GM23338 (cell line): ENCODE measurements at regions not wholly inside any gene's neighbourhood (a gene's known extent, or its start where the extent isn't known, plus 50 kb on each side); places are given as distances from the start of the nearest gene placed in this dataset.

Experiments used
- ATAC-seq: fragments of 200-7000 bp; cut with Tn5 transposase; 3 replicates; pipeline ENCODE4 v1.9.1; 2020
- DNase-seq: peaks from one replicate; pipeline ENCODE4 v3.0.0-alpha.2; 2015; ENCODE audit warnings: low spot score
- H2AFZ ChIP-seq: fragments of 200-600 bp; sonication (generic); 2 replicates; pipeline ENCODE4 v1.8.0; 2016; ENCODE audit warnings: antibody characterized with exemption, mild to moderate bottlenecking, moderate library complexity
- H3F3A ChIP-seq: fragments of 200-600 bp; sonication (generic); replicated peaks from 2 replicates; pipeline ENCODE4 v1.8.0; 2017; ENCODE audit warnings: antibody characterized with exemption, mixed run types, low read depth
- H3K27ac ChIP-seq: fragments of 200-600 bp; sonication (generic); 2 replicates; pipeline ENCODE4 v1.6.1; 2016; ENCODE audit warnings: low read depth
- H3K27me3 ChIP-seq: fragments of 200-600 bp; sonication (generic); 2 replicates; pipeline ENCODE4 v1.8.0; 2016; ENCODE audit warnings: mild to moderate bottlenecking, mixed run types, moderate library complexity; ENCODE audit not compliant: insufficient read depth
- H3K36me3 ChIP-seq: fragments of 200-600 bp; sonication (generic); 2 replicates; pipeline ENCODE4 v1.8.0; 2016; ENCODE audit warnings: mild to moderate bottlenecking; ENCODE audit not compliant: insufficient read depth
- H3K4me1 ChIP-seq: fragments of 200-600 bp; sonication (generic); 2 replicates; pipeline ENCODE4 v1.8.0; 2016; ENCODE audit warnings: mild to moderate bottlenecking, moderate library complexity; ENCODE audit not compliant: insufficient read depth
- H3K4me2 ChIP-seq: fragments of 200-600 bp; sonication (generic); 2 replicates; pipeline ENCODE4 v1.7.1; 2017; ENCODE audit warnings: mixed run types
- H3K4me3 ChIP-seq: fragments of 200-600 bp; sonication (generic); 2 replicates; pipeline ENCODE4 v1.6.1; 2016; ENCODE audit warnings: mixed run types
- H3K79me2 ChIP-seq: fragments of 200-600 bp; sonication (generic); replicated peaks from 2 replicates; pipeline ENCODE4 v1.8.0; 2017; ENCODE audit warnings: mild to moderate bottlenecking; ENCODE audit not compliant: insufficient read depth
- H3K9me2 ChIP-seq: fragments of 200-600 bp; sonication (generic); 2 replicates; pipeline ENCODE4 v1.8.0; 2017; ENCODE audit not compliant: insufficient read depth
- H4K20me1 ChIP-seq: fragments of 200-600 bp; sonication (generic); replicated peaks from 2 replicates; pipeline ENCODE4 v1.8.0; 2017; ENCODE audit warnings: mild to moderate bottlenecking; ENCODE audit not compliant: insufficient read depth
- H3K27ac Mint-ChIP-seq: 2 replicates; pipeline ENCODE4 v1.8.0; 2020; ENCODE audit warnings: inconsistent platforms, mild to moderate bottlenecking, moderate library complexity, mixed read lengths
- H3K27me3 Mint-ChIP-seq: 3 replicates; pipeline ENCODE4 v1.8.0; 2022; ENCODE audit warnings: low read depth, mild to moderate bottlenecking, moderate library complexity, mixed read lengths, inconsistent platforms; ENCODE audit not compliant: insufficient read depth, poor library complexity
- H3K36me3 Mint-ChIP-seq: 3 replicates; pipeline ENCODE4 v1.8.0; 2021; ENCODE audit warnings: low read depth, mild to moderate bottlenecking, inconsistent platforms, moderate library complexity, mixed read lengths
- H3K4me1 Mint-ChIP-seq: 3 replicates; pipeline ENCODE4 v1.8.0; 2020; ENCODE audit warnings: mild to moderate bottlenecking, inconsistent platforms, mixed read lengths
- H3K4me3 Mint-ChIP-seq: 3 replicates; pipeline ENCODE4 v1.8.0; 2021; ENCODE audit warnings: moderate library complexity, mild to moderate bottlenecking, inconsistent platforms, mixed read lengths
- H3K9me3 Mint-ChIP-seq: 3 replicates; pipeline ENCODE4 v1.8.0; 2020; ENCODE audit warnings: moderate library complexity, mild to moderate bottlenecking, inconsistent platforms, mixed read lengths
- CREB1 ChIP-seq: fragments of 250-450 bp; sonication (Bioruptor Pico); IDR thresholded peaks from 2 replicates; pipeline ENCODE4 v1.5.0; 2020; ENCODE audit warnings: low read depth, mild to moderate bottlenecking, moderate library complexity
- EZH2 ChIP-seq: fragments of 200-600 bp; sonication (generic); IDR thresholded peaks from one replicate; pipeline ENCODE4 v1.8.0; 2017; ENCODE audit warnings: antibody characterized with exemption, mild to moderate bottlenecking, low read depth; ENCODE audit not compliant: unreplicated experiment
- EZH2phosphoT487 ChIP-seq: fragments of 200-600 bp; sonication (generic); IDR thresholded peaks from one replicate; pipeline ENCODE4 v1.8.1; 2018; ENCODE audit warnings: antibody characterized with exemption; ENCODE audit not compliant: unreplicated experiment
- JUNB ChIP-seq: IDR thresholded peaks from one replicate; pipeline ENCODE4 v1.6.1; 2016; ENCODE audit warnings: antibody characterized with exemption; ENCODE audit not compliant: unreplicated experiment
- NANOG ChIP-seq: IDR thresholded peaks from 2 replicates; pipeline ENCODE4 v1.6.1; 2016; ENCODE audit warnings: antibody characterized with exemption, borderline replicate concordance
- POLR2AphosphoS5 ChIP-seq: IDR thresholded peaks from 2 replicates; pipeline ENCODE4 v1.6.1; 2016; ENCODE audit warnings: antibody characterized with exemption, low read depth
- STAT1 ChIP-seq: IDR thresholded peaks from one replicate; pipeline ENCODE4 v1.6.1; 2016; ENCODE audit warnings: antibody characterized with exemption; ENCODE audit not compliant: unreplicated experiment
- ZNF114 ChIP-seq: fragments of 250-450 bp; sonication (Bioruptor Pico); IDR thresholded peaks from 2 replicates; pipeline ENCODE4 v1.5.0; 2020; ENCODE audit warnings: mild to moderate bottlenecking, moderate library complexity
- ZNF331 ChIP-seq: fragments of 250-450 bp; sonication (Bioruptor Pico); IDR thresholded peaks from 2 replicates; pipeline ENCODE4 v1.5.0; 2020; ENCODE audit warnings: low read depth, mild to moderate bottlenecking, moderate library complexity
- TF ChIP-seq, protein P1 (sequence below): fragments of 250-450 bp; sonication (Bioruptor Pico); IDR thresholded peaks from 2 replicates; pipeline ENCODE4 v1.5.0; 2020; ENCODE audit warnings: mild to moderate bottlenecking, moderate library complexity
- TF ChIP-seq, protein P2 (sequence below): IDR thresholded peaks from one replicate; pipeline ENCODE4 v1.6.1; 2018; ENCODE audit warnings: antibody characterized with exemption; ENCODE audit not compliant: unreplicated experiment
- TF ChIP-seq, protein P3 (sequence below): IDR thresholded peaks from 2 replicates; pipeline ENCODE4 v1.6.1; 2016; ENCODE audit warnings: antibody characterized with exemption
- TF ChIP-seq, protein P4 (sequence below), 2 experiments: fragments of 200-600 bp in 1 of 2; sonication (generic) in 1 of 2; conservative IDR thresholded peaks; 2 replicates each; pipeline versions ENCODE4 v1.5.1 to v1.6.1; 2016 to 2017; ENCODE audit warnings: antibody characterized with exemption in 2 of 2, low read depth in 2 of 2, mild to moderate bottlenecking in 2 of 2, moderate library complexity in 1 of 2

DNA sequence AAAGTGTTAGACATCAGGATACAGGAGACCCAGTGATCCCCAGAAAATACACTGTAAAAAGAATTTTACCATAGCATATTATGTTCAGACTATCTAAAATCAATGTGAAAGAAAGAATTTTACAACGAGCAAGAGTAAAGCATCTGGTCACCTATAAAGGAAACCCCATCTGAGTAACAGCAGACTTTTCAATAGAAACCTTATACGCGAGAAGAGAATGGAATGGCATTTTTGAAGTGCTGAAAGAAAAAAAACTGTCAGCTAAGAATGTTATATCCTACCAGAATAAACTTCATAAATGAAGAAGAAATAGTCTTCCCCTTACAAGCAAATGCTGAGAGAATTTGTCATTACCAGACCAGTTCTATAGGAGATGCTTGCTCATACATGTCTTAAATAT is 532.1 kb upstream of the NR5A2 start:
- peaks cover 9% of the 10 kb centered on the region; the same call in 2 of the 3 replicates for H3K36me3 Mint-ChIP-seq
- Histone ChIP-seq H3K27ac (no peak overlapping the region), H3F3A (no peaks in the 10 kb centered on the region), H3K27me3 (no peaks in the 10 kb centered on the region), H3K9me2 (no peaks in the 10 kb centered on the region), H3K4me1 (peaks cover 4% of the 10 kb centered on the region; the same call in 1 of the 2 replicates), H2AFZ (no peak overlapping the region), H3K4me2 (no peak overlapping the region), H3K4me3 (no peak overlapping the region), H4K20me1 (no peaks in the 10 kb centered on the region), H3K36me3 (0 out of 2 replicates have a peak, but pooled peaks cover 3% of the 10 kb centered on the region), H3K79me2 (no peaks in the 10 kb centered on the region)
- peaks cover 13% of the 10 kb centered on the region for H3K4me1 Mint-ChIP-seq
- peaks cover 20% of the 10 kb centered on the region for H3K9me3 Mint-ChIP-seq
- no peak overlapping the region for H3K27ac Mint-ChIP-seq
- no peak for TF ChIP-seq ZNF331
- TF ChIP-seq, protein P1, sequence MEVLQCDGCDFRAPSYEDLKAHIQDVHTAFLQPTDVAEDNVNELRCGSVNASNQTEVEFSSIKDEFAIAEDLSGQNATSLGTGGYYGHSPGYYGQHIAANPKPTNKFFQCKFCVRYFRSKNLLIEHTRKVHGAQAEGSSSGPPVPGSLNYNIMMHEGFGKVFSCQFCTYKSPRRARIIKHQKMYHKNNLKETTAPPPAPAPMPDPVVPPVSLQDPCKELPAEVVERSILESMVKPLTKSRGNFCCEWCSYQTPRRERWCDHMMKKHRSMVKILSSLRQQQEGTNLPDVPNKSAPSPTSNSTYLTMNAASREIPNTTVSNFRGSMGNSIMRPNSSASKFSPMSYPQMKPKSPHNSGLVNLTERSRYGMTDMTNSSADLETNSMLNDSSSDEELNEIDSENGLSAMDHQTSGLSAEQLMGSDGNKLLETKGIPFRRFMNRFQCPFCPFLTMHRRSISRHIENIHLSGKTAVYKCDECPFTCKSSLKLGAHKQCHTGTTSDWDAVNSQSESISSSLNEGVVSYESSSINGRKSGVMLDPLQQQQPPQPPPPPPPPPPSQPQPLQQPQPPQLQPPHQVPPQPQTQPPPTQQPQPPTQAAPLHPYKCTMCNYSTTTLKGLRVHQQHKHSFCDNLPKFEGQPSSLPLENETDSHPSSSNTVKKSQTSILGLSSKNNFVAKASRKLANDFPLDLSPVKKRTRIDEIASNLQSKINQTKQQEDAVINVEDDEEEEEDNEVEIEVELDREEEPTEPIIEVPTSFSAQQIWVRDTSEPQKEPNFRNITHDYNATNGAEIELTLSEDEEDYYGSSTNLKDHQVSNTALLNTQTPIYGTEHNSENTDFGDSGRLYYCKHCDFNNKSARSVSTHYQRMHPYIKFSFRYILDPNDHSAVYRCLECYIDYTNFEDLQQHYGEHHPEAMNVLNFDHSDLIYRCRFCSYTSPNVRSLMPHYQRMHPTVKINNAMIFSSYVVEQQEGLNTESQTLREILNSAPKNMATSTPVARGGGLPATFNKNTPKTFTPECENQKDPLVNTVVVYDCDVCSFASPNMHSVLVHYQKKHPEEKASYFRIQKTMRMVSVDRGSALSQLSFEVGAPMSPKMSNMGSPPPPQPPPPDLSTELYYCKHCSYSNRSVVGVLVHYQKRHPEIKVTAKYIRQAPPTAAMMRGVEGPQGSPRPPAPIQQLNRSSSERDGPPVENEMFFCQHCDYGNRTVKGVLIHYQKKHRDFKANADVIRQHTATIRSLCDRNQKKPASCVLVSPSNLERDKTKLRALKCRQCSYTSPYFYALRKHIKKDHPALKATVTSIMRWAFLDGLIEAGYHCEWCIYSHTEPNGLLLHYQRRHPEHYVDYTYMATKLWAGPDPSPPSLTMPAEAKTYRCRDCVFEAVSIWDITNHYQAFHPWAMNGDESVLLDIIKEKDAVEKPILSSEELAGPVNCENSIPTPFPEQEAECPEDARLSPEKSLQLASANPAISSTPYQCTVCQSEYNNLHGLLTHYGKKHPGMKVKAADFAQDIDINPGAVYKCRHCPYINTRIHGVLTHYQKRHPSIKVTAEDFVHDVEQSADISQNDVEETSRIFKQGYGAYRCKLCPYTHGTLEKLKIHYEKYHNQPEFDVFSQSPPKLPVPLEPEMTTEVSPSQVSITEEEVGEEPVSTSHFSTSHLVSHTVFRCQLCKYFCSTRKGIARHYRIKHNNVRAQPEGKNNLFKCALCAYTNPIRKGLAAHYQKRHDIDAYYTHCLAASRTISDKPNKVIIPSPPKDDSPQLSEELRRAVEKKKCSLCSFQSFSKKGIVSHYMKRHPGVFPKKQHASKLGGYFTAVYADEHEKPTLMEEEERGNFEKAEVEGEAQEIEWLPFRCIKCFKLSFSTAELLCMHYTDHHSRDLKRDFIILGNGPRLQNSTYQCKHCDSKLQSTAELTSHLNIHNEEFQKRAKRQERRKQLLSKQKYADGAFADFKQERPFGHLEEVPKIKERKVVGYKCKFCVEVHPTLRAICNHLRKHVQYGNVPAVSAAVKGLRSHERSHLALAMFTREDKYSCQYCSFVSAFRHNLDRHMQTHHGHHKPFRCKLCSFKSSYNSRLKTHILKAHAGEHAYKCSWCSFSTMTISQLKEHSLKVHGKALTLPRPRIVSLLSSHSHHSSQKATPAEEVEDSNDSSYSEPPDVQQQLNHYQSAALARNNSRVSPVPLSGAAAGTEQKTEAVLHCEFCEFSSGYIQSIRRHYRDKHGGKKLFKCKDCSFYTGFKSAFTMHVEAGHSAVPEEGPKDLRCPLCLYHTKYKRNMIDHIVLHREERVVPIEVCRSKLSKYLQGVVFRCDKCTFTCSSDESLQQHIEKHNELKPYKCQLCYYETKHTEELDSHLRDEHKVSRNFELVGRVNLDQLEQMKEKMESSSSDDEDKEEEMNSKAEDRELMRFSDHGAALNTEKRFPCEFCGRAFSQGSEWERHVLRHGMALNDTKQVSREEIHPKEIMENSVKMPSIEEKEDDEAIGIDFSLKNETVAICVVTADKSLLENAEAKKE (CRISPR knock-in tag): no peak
- TF ChIP-seq, protein P2, sequence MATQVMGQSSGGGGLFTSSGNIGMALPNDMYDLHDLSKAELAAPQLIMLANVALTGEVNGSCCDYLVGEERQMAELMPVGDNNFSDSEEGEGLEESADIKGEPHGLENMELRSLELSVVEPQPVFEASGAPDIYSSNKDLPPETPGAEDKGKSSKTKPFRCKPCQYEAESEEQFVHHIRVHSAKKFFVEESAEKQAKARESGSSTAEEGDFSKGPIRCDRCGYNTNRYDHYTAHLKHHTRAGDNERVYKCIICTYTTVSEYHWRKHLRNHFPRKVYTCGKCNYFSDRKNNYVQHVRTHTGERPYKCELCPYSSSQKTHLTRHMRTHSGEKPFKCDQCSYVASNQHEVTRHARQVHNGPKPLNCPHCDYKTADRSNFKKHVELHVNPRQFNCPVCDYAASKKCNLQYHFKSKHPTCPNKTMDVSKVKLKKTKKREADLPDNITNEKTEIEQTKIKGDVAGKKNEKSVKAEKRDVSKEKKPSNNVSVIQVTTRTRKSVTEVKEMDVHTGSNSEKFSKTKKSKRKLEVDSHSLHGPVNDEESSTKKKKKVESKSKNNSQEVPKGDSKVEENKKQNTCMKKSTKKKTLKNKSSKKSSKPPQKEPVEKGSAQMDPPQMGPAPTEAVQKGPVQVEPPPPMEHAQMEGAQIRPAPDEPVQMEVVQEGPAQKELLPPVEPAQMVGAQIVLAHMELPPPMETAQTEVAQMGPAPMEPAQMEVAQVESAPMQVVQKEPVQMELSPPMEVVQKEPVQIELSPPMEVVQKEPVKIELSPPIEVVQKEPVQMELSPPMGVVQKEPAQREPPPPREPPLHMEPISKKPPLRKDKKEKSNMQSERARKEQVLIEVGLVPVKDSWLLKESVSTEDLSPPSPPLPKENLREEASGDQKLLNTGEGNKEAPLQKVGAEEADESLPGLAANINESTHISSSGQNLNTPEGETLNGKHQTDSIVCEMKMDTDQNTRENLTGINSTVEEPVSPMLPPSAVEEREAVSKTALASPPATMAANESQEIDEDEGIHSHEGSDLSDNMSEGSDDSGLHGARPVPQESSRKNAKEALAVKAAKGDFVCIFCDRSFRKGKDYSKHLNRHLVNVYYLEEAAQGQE: no peak
- TF ChIP-seq ZNF114: no peak
- no peak for TF ChIP-seq EZH2
- TF ChIP-seq POLR2AphosphoS5: no peak
- TF ChIP-seq, protein P3, sequence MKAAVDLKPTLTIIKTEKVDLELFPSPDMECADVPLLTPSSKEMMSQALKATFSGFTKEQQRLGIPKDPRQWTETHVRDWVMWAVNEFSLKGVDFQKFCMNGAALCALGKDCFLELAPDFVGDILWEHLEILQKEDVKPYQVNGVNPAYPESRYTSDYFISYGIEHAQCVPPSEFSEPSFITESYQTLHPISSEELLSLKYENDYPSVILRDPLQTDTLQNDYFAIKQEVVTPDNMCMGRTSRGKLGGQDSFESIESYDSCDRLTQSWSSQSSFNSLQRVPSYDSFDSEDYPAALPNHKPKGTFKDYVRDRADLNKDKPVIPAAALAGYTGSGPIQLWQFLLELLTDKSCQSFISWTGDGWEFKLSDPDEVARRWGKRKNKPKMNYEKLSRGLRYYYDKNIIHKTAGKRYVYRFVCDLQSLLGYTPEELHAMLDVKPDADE: no peak
- TF ChIP-seq STAT1: no peak
- no peak for TF ChIP-seq CREB1 (CRISPR knock-in tag)
- no peak for TF ChIP-seq NANOG
- TF ChIP-seq JUNB: no peak
- no peak for TF ChIP-seq EZH2phosphoT487
- TF ChIP-seq, protein P4, sequence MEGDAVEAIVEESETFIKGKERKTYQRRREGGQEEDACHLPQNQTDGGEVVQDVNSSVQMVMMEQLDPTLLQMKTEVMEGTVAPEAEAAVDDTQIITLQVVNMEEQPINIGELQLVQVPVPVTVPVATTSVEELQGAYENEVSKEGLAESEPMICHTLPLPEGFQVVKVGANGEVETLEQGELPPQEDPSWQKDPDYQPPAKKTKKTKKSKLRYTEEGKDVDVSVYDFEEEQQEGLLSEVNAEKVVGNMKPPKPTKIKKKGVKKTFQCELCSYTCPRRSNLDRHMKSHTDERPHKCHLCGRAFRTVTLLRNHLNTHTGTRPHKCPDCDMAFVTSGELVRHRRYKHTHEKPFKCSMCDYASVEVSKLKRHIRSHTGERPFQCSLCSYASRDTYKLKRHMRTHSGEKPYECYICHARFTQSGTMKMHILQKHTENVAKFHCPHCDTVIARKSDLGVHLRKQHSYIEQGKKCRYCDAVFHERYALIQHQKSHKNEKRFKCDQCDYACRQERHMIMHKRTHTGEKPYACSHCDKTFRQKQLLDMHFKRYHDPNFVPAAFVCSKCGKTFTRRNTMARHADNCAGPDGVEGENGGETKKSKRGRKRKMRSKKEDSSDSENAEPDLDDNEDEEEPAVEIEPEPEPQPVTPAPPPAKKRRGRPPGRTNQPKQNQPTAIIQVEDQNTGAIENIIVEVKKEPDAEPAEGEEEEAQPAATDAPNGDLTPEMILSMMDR (conservative IDR thresholded peaks at IDR 0.05; ENCODE audit: low read depth in 2 of 2): no peak
- no peaks in the 10 kb centered on the region for H3K27me3 Mint-ChIP-seq
- H3K4me3 Mint-ChIP-seq: no peak overlapping the region
- ATAC-seq: no peak
- no peak for DNase-seq
